ENCODE measurements at regions not wholly inside any gene's neighbourhood (a gene's known extent, or its start where the extent isn't known, plus 50 kb on each side); places are given as distances from the start of the nearest gene placed in this dataset.

DNA sequence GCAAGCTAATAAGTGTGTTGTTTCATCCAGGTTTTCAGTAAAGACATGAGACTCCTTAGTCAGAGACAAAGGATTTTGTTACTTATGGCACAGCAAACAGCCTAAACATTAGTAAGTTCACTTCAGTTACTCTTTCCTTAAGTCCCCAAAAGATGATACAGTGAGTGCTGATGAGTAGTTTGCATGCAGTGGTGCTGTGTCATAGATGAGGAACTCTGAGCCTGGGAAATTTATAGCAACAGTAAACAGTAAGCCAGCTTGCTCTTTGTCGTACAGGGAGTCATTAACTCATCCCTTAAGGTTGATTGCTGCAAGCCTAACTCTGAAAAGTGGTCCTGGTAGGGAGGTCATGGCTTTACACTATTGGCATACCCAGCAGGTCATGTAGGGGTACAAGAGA lies 208.6 kb upstream of the OR4E1 start:
- Histone ChIP-seq H3K9me3 (ENCODE audit: low read depth) (no peaks in the 10 kb centered on the region), H3K27me3 (peaks cover 6% of the 10 kb centered on the region), H3K36me3 (no peaks in the 10 kb centered on the region), H3K4me1 (ENCODE audit: low read depth) (no peaks in the 10 kb centered on the region), H3K4me3 (no peak overlapping the region), H3K27ac (no peak overlapping the region)
- TF ChIP-seq, protein P1, sequence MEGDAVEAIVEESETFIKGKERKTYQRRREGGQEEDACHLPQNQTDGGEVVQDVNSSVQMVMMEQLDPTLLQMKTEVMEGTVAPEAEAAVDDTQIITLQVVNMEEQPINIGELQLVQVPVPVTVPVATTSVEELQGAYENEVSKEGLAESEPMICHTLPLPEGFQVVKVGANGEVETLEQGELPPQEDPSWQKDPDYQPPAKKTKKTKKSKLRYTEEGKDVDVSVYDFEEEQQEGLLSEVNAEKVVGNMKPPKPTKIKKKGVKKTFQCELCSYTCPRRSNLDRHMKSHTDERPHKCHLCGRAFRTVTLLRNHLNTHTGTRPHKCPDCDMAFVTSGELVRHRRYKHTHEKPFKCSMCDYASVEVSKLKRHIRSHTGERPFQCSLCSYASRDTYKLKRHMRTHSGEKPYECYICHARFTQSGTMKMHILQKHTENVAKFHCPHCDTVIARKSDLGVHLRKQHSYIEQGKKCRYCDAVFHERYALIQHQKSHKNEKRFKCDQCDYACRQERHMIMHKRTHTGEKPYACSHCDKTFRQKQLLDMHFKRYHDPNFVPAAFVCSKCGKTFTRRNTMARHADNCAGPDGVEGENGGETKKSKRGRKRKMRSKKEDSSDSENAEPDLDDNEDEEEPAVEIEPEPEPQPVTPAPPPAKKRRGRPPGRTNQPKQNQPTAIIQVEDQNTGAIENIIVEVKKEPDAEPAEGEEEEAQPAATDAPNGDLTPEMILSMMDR (IDR thresholded peaks at IDR 0.05; ENCODE audit: low read depth, low read length), result no peak
- DNase-seq (ENCODE audit: low read depth in 1 of 2, low spot score in 1 of 2), result no peak

DNA sequence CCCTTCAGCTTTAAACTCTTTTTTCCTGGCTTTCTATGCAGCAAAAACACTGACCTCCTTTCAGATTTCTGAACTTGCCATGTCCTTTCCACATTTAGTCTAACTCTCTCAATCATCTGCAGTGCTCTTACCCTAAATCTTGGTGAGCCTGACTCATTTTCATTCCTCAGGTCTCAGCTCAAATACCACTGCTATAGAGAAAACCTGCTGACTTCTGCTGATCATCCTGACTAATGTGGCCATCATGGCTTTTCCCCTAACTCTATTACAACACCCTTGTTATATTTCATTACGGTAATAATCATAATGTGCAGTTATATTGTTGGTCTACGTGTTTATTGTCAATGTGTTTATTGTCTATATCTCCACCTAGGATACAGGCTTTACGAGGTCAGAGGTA lies 207.3 kb upstream of the OR4E1 start:
- TF ChIP-seq, protein P1 (IDR thresholded peaks at IDR 0.05; ENCODE audit: low read depth, low read length), result no peak
- Histone ChIP-seq H3K4me1 (ENCODE audit: low read depth) (no peaks in the 10 kb centered on the region), H3K27me3 (peaks cover 12% of the 10 kb centered on the region), H3K4me3 (no peak overlapping the region), H3K9me3 (ENCODE audit: low read depth) (no peaks in the 10 kb centered on the region), H3K27ac (no peak overlapping the region), H3K36me3 (no peaks in the 10 kb centered on the region)
- no peak for DNase-seq (ENCODE audit: low read depth in 1 of 2, low spot score in 1 of 2)

DNA sequence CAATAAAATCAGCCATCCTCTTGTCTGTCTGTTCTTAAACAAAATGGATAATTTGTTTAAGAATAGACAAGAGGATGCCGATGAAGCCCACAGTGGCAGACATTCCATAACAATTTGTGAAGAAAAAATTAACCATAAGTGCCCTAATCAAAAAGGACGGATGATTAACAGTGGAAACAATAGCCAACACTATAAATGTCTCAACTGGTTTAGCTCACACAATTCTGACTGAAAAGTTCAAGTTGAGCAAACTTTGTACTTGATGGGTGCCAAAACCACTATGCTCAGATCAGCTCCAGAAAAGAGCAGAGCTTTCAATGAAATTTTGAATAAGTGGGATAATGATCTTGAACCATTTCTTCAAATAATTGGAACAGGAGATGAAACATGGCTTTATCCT lies 202.2 kb upstream of the OR4E1 start:
- Histone ChIP-seq H3K27me3 (peaks cover 27% of the 10 kb centered on the region), H3K9me3 (ENCODE audit: low read depth) (no peaks in the 10 kb centered on the region), H3K4me1 (ENCODE audit: low read depth) (no peaks in the 10 kb centered on the region), H3K4me3 (no peak overlapping the region), H3K36me3 (no peaks in the 10 kb centered on the region), H3K27ac (no peak overlapping the region)
- DNase-seq (ENCODE audit: low read depth in 1 of 2, low spot score in 1 of 2), result no peak
- TF ChIP-seq, protein P1 (IDR thresholded peaks at IDR 0.05; ENCODE audit: low read depth, low read length), result no peak

DNA sequence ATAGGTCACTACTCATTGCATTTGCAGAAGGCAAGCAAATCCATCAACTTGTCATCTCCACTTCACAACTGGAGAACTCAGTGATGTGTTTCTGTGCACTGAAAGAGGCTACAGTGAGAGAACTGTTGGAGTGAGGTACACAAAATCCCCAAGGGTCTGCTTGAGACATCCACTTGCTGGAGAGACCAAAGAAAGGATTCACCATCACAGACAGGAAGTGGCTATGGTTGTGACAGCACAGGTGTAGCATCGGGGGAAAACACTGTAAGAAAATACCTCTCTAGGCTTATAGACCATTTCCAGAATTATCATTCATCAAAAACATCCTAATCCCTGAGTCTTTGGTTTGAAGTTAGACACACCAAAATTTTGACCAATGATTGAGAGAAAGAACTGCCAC lies 201.3 kb upstream of the OR4E1 start:
- no peak overlapping the region for H3K27ac ChIP-seq
- TF ChIP-seq, protein P1 (IDR thresholded peaks at IDR 0.05; ENCODE audit: low read depth, low read length), result no peak
- H3K4me3 ChIP-seq, result no peak overlapping the region
- H3K4me1 ChIP-seq (ENCODE audit: low read depth), result no peaks in the 10 kb centered on the region
- no peaks in the 10 kb centered on the region for H3K9me3 ChIP-seq (ENCODE audit: low read depth)
- DNase-seq (ENCODE audit: low read depth in 1 of 2, low spot score in 1 of 2), result no peak
- no peaks in the 10 kb centered on the region for H3K36me3 ChIP-seq
- H3K27me3 ChIP-seq, result peaks cover 27% of the 10 kb centered on the region

GRCh38 chr14:21874167-21874566 lies 200.5 kb upstream of the OR4E1 start:
- Histone ChIP-seq H3K4me3 (no peak overlapping the region), H3K27me3 (peaks cover 27% of the 10 kb centered on the region), H3K4me1 (ENCODE audit: low read depth) (no peaks in the 10 kb centered on the region), H3K27ac (no peak overlapping the region), H3K9me3 (ENCODE audit: low read depth) (no peaks in the 10 kb centered on the region), H3K36me3 (no peaks in the 10 kb centered on the region)
- no peak for DNase-seq (ENCODE audit: low read depth in 1 of 2, low spot score in 1 of 2)
- TF ChIP-seq, protein P1 (IDR thresholded peaks at IDR 0.05; ENCODE audit: low read depth, low read length), result no peak
